Adrenal gland (tissue), 9 donors: ENCODE measurements at regions not wholly inside any gene's neighbourhood (a gene's known extent, or its start where the extent isn't known, plus 50 kb on each side); places are given as distances from the start of the nearest gene placed in this dataset.
A peak's percentile ranks its signal among the peaks of the same experiment; 100 is the strongest.

Source experiments
- DNase-seq, 7 donors: peaks; one replicate each; pipeline ENCODE4 v3.0.0-alpha.2; 2019 to 2020
- H3K27ac ChIP-seq, 5 donors: fragments of 200-600 bp; sonication (generic) in 4 of 5; 1 replicate in 3 of 5; 2 replicates in 2 of 5; pipeline versions ENCODE4 v1.5.1 to v1.8.0; 2016 to 2020; ENCODE audit warnings: mild to moderate bottlenecking in 1 of 5
- H3K27me3 ChIP-seq: fragments of 200-600 bp; 2 replicates; pipeline ENCODE4 v1.8.0; 2021
- H3K36me3 ChIP-seq, 2 donors: fragments of 200-600 bp; replicated peaks in 1 of 2; 1 replicate in 1 of 2; 2 replicates in 1 of 2; pipeline versions ENCODE4 v1.5.1 to v1.8.0; 2018 to 2022
- H3K4me1 ChIP-seq, 2 donors: fragments of 200-600 bp; replicated peaks in 1 of 2; 1 replicate in 1 of 2; 2 replicates in 1 of 2; pipeline versions ENCODE4 v1.5.1 to v1.8.0; 2018 to 2021
- H3K4me3 ChIP-seq, 4 donors: fragments of 200-600 bp; sonication (generic) in 3 of 4; one replicate each; pipeline ENCODE4 v1.5.1; 2016 to 2018
- H3K9me3 ChIP-seq, 3 donors: fragments of 200-600 bp; sonication (generic) in 1 of 3; replicated peaks in 1 of 3; 1 replicate in 2 of 3; 2 replicates in 1 of 3; pipeline versions ENCODE4 v1.5.1 to v1.8.0; 2016 to 2021
- CTCF ChIP-seq, 6 experiments: fragments of 450-650 bp in 4 of 6; fragments of 200-600 bp in 2 of 6; sonication (generic) in 1 of 6; IDR thresholded peaks; 1 replicate in 5 of 6; 2 replicates in 1 of 6; pipeline versions ENCODE4 v1.5.1 to v1.8.0; 2016 to 2021; ENCODE audit warnings: antibody characterized with exemption in 6 of 6, mild to moderate bottlenecking in 2 of 6, moderate library complexity in 1 of 6
- POLR2A ChIP-seq, 2 donors: fragments of 450-650 bp; IDR thresholded peaks; one replicate each; pipeline ENCODE4 v1.6.1; 2017; ENCODE audit warnings: antibody characterized with exemption in 2 of 2, mild to moderate bottlenecking in 2 of 2, moderate library complexity in 1 of 2
- WGBS, 4 donors: extraction: QIAGEN DNeasy Blood & Tissue Kit in 2 of 4; methylation state at CpG; one replicate each; pipeline versions ENCODE4 v1.1.5 to v1.1.7; 2013 to 2017; 5-methylcytosine and 5-hydroxymethylcytosine counted together
- intact Hi-C, 2 donors: fragments of 100-400 bp; cut with DNase I; formaldehyde crosslinking; loops; one replicate each; pipeline versions ENCODE4 v1.14.1 to v1.15.0; 2022 to 2023
- donor health status: healthy with polysubstance abuse.
- donor health status: Bipolar disorder and iron deficiency.
- donor health status: DM: yes; HTN: yes; CAD: no.
- donor health status: DM: no; HTN: no; CAD: no.
- donor health status: DM: no; HTN: no; CAD: no.

- Histone ChIP-seq H3K27ac (no peak overlapping the region), H3K4me1 (peaks cover 0 to 5% of the 10 kb centered on the region in 2 donors), H3K36me3 (no peaks in the 10 kb centered on the region), H3K9me3 (no peaks in the 10 kb centered on the region), H3K4me3 (no peak overlapping the region), H3K27me3 (no peaks in the 10 kb centered on the region)
- 84 to 92% (median 88%) methylated on average over 5 of the region's 5 CpGs for WGBS, 4 donors
- DNase-seq = no peak
- intact Hi-C loops = no loop called here
- TF ChIP-seq CTCF (IDR thresholded peaks at IDR 0.05) = no peak
- TF ChIP-seq POLR2A (IDR thresholded peaks at IDR 0.05) = no peak
Measured at GRCh38 chr16:73159296-73159695, 111.4 kb upstream of the ZFHX3 start.

GRCh38 chr16:73157861-73158260 lies 109.9 kb upstream of the ZFHX3 start:
- H3K4me1 ChIP-seq = peaks cover 0 to 10% of the 10 kb centered on the region in 2 donors
- no peak for DNase-seq
- H3K4me3 ChIP-seq = no peak overlapping the region
- H3K9me3 ChIP-seq = no peaks in the 10 kb centered on the region
- H3K27ac ChIP-seq = peak overlapping the region in 2 of 5 donors; percentile 31 to 37
- no peaks in the 10 kb centered on the region for H3K27me3 ChIP-seq
- intact Hi-C loops = no loop called here
- WGBS, 4 donors = 62 to 81% (median 78%) methylated on average over 3 of the region's 3 CpGs
- no peaks in the 10 kb centered on the region for H3K36me3 ChIP-seq
- TF ChIP-seq CTCF (IDR thresholded peaks at IDR 0.05) (no peak), POLR2A (IDR thresholded peaks at IDR 0.05) (no peak)

GRCh38 chr16:73154063-73154870 lies 106.3 kb upstream of the ZFHX3 start:
- Histone ChIP-seq H3K27ac (peak overlapping the region; percentile 1 to 78 (median 38)), H3K9me3 (no peaks in the 10 kb centered on the region), H3K4me3 (no peak overlapping the region), H3K36me3 (no peaks in the 10 kb centered on the region), H3K4me1 (peaks cover 0 to 19% of the 10 kb centered on the region in 2 donors), H3K27me3 (no peaks in the 10 kb centered on the region)
- intact Hi-C loops = no loop called here
- WGBS, 4 donors = 67 to 81% (median 72%) methylated on average over 9 to 10 of the region's 10 CpGs
- DNase-seq = peak; percentile 30 to 74 (median 64)
- TF ChIP-seq CTCF (IDR thresholded peaks at IDR 0.05) = no peak
- TF ChIP-seq POLR2A (IDR thresholded peaks at IDR 0.05) = no peak

- TF ChIP-seq POLR2A (IDR thresholded peaks at IDR 0.05) (no peak), CTCF (IDR thresholded peaks at IDR 0.05) (no peak)
- 53 to 59% (median 54%) methylated on average over 7 of the region's 7 CpGs for WGBS, 4 donors
- peak overlapping the region in 2 of 5 donors; percentile 21 to 37 for H3K27ac ChIP-seq
- H3K4me1 ChIP-seq = peaks cover 0 to 19% of the 10 kb centered on the region in 2 donors
- H3K27me3 ChIP-seq = no peaks in the 10 kb centered on the region
- DNase-seq = no peak
- intact Hi-C loops = no loop called here
- H3K36me3 ChIP-seq = no peaks in the 10 kb centered on the region
- H3K9me3 ChIP-seq = no peaks in the 10 kb centered on the region
- H3K4me3 ChIP-seq = no peak overlapping the region
Measured at GRCh38 chr16:73152386-73153125, 104.6 kb upstream of the ZFHX3 start.
